ENCODE measurements at regions not wholly inside any gene's neighbourhood (a gene's known extent, or its start where the extent isn't known, plus 50 kb on each side); places are given as distances from the start of the nearest gene placed in this dataset.
"Not testable (repeated sequence)": the region's sequence is repeated elsewhere in the genome, so short reads cannot be mapped to it uniquely, and the experiment has no call there.

DNA sequence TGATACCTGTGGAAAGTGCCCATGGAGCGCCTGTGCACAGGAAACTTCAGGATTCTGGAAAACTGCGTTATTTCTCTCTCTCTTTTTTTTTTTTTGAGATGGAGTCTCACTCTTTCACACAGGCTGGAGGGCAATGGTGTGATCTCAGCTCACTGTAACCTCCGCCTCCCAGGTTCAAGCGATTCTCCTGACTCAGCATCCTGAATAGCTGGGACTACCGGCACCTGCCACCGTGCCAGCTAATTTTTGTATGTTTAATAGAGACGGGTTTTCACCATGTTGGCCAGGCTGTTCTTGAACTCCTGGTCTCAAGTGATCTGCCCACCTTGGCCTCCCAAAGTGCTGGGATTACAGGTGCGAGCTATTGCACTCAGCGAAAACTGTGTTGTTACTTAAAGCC is 68.9 kb upstream of the PODXL start:
- H3K4me1 ChIP-seq, result peaks cover 61% of the 10 kb centered on the region
- CTCF ChIA-PET, result interaction anchor here (0.7 to 6.6 kb wide), 18 partner anchors 8 to 1719 kb away, joined by 3 to 30 read pairs (median 3); no protein-coding TSS in a partner anchor
- ATAC-seq, result peak in 1 of 2 experiments; percentile 10; a peak in 2 of 6 replicates
- FAIRE-seq; DNase-seq (ENCODE audit: low read depth in 1 of 2, low spot score in 1 of 2); H3K9me3 ChIP-seq; H3K4me3 ChIP-seq: not testable (repeated sequence)
- 32% methylated on average over 9 of the region's 9 CpGs for WGBS (ENCODE audit: missing lambda C conversion rate)
- TF ChIP-seq MYC (IDR thresholded peaks at IDR 0.05; ENCODE audit: borderline replicate concordance, low read length), result 0 out of 2 replicates have a peak, but pooled peaks have one; percentile 4
- peak; percentile 94 for TF ChIP-seq MAFK (IDR thresholded peaks at IDR 0.05; ENCODE audit: partially characterized antibody)
- POLR2A ChIA-PET, result interaction anchor here (0.9 kb wide), 1 partner anchor 28 kb away, joined by 3 read pairs; no protein-coding TSS in a partner anchor
- peak overlapping the region; percentile 75 for H3K4me2 ChIP-seq
- H3K27ac ChIP-seq, result peak overlapping the region; percentile 76 to 82

DNA sequence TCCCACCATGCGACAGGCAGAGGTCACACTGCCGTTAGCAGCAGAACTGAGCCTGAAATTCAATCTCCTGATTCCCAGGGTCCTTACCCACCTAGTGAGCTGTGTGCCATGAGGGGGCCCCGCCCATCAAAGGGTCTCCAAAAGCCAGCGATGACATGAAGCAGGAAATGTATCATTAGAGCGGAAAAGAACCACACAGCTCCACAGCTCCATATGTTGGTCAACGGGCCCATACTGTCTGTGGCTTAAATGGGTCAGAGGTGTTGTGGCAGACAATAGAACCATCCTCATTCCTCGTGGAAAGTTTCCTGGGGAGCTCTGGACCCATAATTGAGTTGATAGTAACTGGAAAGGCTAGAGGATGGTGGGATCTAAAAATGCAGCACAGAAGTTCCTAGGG is 68.1 kb upstream of the PODXL start:
- FAIRE-seq, result no peak
- peak overlapping the region; percentile 76 to 82; a peak in 4 of 6 replicates for H3K27ac ChIP-seq
- no peaks in the 10 kb centered on the region for H3K9me3 ChIP-seq
- 97% methylated on average over 7 of the region's 7 CpGs for WGBS (ENCODE audit: missing lambda C conversion rate)
- TF ChIP-seq HOXA7 (CRISPR knock-in tag; IDR thresholded peaks at IDR 0.05) (no peak), ESRRA (IDR thresholded peaks at IDR 0.05; ENCODE audit: borderline replicate concordance, low read length) (no peak), CHD4 (IDR thresholded peaks at IDR 0.05; ENCODE audit: borderline replicate concordance) (no peak), USF2 (IDR thresholded peaks at IDR 0.05) (no peak), FOSB (CRISPR knock-in tag; IDR thresholded peaks at IDR 0.05) (no peak)
- no peak overlapping the region for H3K4me3 ChIP-seq
- ChIA-PET POLR2A (no interaction called here), CTCF (interaction anchor here (0.6 to 6.6 kb wide), 8 partner anchors 9 to 1720 kb away, joined by 3 to 30 read pairs (median 4); no protein-coding TSS in a partner anchor)
- H3K4me2 ChIP-seq, result no peak overlapping the region
- no peak for ATAC-seq
- no peak for DNase-seq (ENCODE audit: low read depth in 1 of 2, low spot score in 1 of 2)
- H3K4me1 ChIP-seq, result peaks cover 53% of the 10 kb centered on the region

DNA sequence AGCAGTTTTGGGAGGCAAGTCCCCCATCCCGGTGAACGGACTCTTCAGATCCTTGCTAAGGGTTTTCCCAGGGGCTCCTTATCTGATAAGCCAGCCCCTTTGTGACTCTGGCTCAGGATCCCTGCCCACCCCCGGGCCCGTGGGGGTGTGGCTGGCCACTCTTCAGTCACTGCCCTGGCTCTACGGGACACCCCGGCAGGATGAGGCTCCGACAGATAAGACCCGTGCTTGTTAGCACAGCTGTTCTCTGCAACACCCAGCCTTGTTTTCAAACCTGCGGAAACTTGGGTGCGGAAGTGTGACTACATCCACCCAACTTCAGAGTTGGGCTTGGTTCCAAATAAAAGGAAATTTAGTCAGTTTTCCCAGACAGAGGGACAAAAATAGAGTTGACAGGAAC is 66.7 kb upstream of the PODXL start:
- 81% methylated on average over 7 of the region's 10 CpGs for WGBS (ENCODE audit: missing lambda C conversion rate)
- no peak for DNase-seq (ENCODE audit: low read depth in 1 of 2, low spot score in 1 of 2)

GRCh38 chr7:131621652-131622051 is 65.2 kb upstream of the PODXL start:
- Histone ChIP-seq H3K4me1 (peaks cover 24% of the 10 kb centered on the region), H3K9me3 (no peaks in the 10 kb centered on the region), H3K4me2 (no peak overlapping the region), H3K4me3 (no peak overlapping the region), H3K27ac (peak overlapping the region in 1 of 2 experiments; percentile 33; a peak in 1 of 6 replicates)
- 66% methylated on average over 2 of the region's 2 CpGs for WGBS (ENCODE audit: missing lambda C conversion rate)
- FAIRE-seq (no peak), ATAC-seq (no peak), DNase-seq (ENCODE audit: low read depth in 1 of 2, low spot score in 1 of 2) (no peak)
- TF ChIP-seq MAZ (IDR thresholded peaks at IDR 0.05; ENCODE audit: borderline replicate concordance, low read depth, low read length), result no peak
- TF ChIP-seq POLR2AphosphoS2 (conservative IDR thresholded peaks at IDR 0.05; ENCODE audit: low read length), result no peak
- no peak for TF ChIP-seq HOXB5 (CRISPR knock-in tag; IDR thresholded peaks at IDR 0.05)
- TF ChIP-seq EHF (CRISPR knock-in tag; IDR thresholded peaks at IDR 0.05), result no peak
- TF ChIP-seq, protein P1, sequence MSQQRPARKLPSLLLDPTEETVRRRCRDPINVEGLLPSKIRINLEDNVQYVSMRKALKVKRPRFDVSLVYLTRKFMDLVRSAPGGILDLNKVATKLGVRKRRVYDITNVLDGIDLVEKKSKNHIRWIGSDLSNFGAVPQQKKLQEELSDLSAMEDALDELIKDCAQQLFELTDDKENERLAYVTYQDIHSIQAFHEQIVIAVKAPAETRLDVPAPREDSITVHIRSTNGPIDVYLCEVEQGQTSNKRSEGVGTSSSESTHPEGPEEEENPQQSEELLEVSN (IDR thresholded peaks at IDR 0.05; ENCODE audit: borderline replicate concordance, low read depth), result no peak
- no peak for TF ChIP-seq RAD21 (conservative IDR thresholded peaks at IDR 0.05 in 1 of 2, IDR thresholded peaks at IDR 0.05 in 1 of 2)
- no peak for TF ChIP-seq POLR2A (IDR thresholded peaks at IDR 0.05; ENCODE audit: low read length)
- TF ChIP-seq SREBF2 (IDR thresholded peaks at IDR 0.05), result no peak
- no peak for TF ChIP-seq RNF2 (IDR thresholded peaks at IDR 0.05; ENCODE audit: borderline replicate concordance, low read depth)
- no peak for TF ChIP-seq ESRRA (IDR thresholded peaks at IDR 0.05; ENCODE audit: borderline replicate concordance, low read length)
- no peak for TF ChIP-seq ZNF302 (CRISPR knock-in tag; IDR thresholded peaks at IDR 0.05)
- TF ChIP-seq NFE2L2 (conservative IDR thresholded peaks at IDR 0.05; ENCODE audit: low read length), result no peak
- no peak for TF ChIP-seq RCOR1 (IDR thresholded peaks at IDR 0.05; ENCODE audit: low read depth, low read length)
- no peak for TF ChIP-seq CHD4 (IDR thresholded peaks at IDR 0.05; ENCODE audit: borderline replicate concordance)
- TF ChIP-seq FOSL2 (IDR thresholded peaks at IDR 0.05), result no peak
- no peak for TF ChIP-seq FOSL2 (CRISPR knock-in tag; IDR thresholded peaks at IDR 0.05)
- TF ChIP-seq KDM5A (IDR thresholded peaks at IDR 0.05), result no peak
- no peak for TF ChIP-seq ATOH8 (CRISPR knock-in tag; IDR thresholded peaks at IDR 0.05; ENCODE audit: low read depth)
- TF ChIP-seq HOXB13 (CRISPR knock-in tag; IDR thresholded peaks at IDR 0.05; ENCODE audit: low read depth), result no peak
- POLR2A ChIA-PET, result no interaction called here
- CTCF ChIA-PET, result interaction anchor here (0.6 kb wide), 1 partner anchor 36 kb away, joined by 3 read pairs; no protein-coding TSS in a partner anchor

More for the DNA sequence above, 66.7 kb upstream of the PODXL start:
- ChIA-PET CTCF (no interaction called here), POLR2A (no interaction called here)
- no peak overlapping the region for H3K4me2 ChIP-seq
- H3K4me3 ChIP-seq, result no peak overlapping the region
- TF ChIP-seq CEBPB (IDR thresholded peaks at IDR 0.05), result no peak
- TF ChIP-seq POLR2A (IDR thresholded peaks at IDR 0.05; ENCODE audit: low read length), result no peak
- no peak for TF ChIP-seq HDAC2 (IDR thresholded peaks at IDR 0.05)
- H3K27ac ChIP-seq, result peak overlapping the region in 1 of 2 experiments; percentile 19; a peak in 1 of 6 replicates
- no peak for ATAC-seq
- H3K9me3 ChIP-seq, result no peaks in the 10 kb centered on the region
- FAIRE-seq, result no peak
- peaks cover 39% of the 10 kb centered on the region for H3K4me1 ChIP-seq

All from A549 (cell line).